ENCODE measurements at regions not wholly inside any gene's neighbourhood (a gene's known extent, or its start where the extent isn't known, plus 50 kb on each side); places are given as distances from the start of the nearest gene placed in this dataset.

- no peak for TF ChIP-seq CTCF (IDR thresholded peaks at IDR 0.05; ENCODE audit: low read depth, low read length)
- H3K4me3 ChIP-seq (ENCODE audit: low read depth, low read length) = no peak overlapping the region
- H3K27ac ChIP-seq = no peak overlapping the region
- H3K36me3 ChIP-seq = no peaks in the 10 kb centered on the region
- H3K27me3 ChIP-seq (ENCODE audit: insufficient read depth, low read depth, severe bottlenecking) = no peaks in the 10 kb centered on the region
- H3K9me3 ChIP-seq (ENCODE audit: severe bottlenecking) = no peaks in the 10 kb centered on the region
- DNase-seq = no peak
Observed at GRCh38 chr4:125765941-125766340, 451.2 kb downstream of the FAT4 start.

- no peak overlapping the region for H3K4me3 ChIP-seq (ENCODE audit: low read depth, low read length)
- no peaks in the 10 kb centered on the region for H3K9me3 ChIP-seq (ENCODE audit: severe bottlenecking)
- no peaks in the 10 kb centered on the region for H3K36me3 ChIP-seq
- DNase-seq = no peak
- H3K27ac ChIP-seq = no peak overlapping the region
- no peaks in the 10 kb centered on the region for H3K27me3 ChIP-seq (ENCODE audit: insufficient read depth, low read depth, severe bottlenecking)
- TF ChIP-seq CTCF (IDR thresholded peaks at IDR 0.05; ENCODE audit: low read depth, low read length) = no peak
Observed at GRCh38 chr4:125770814-125771398, 456.2 kb downstream of the FAT4 start.

- DNase-seq = no peak
- H3K4me3 ChIP-seq (ENCODE audit: low read depth, low read length) = no peak overlapping the region
- H3K27ac ChIP-seq = no peak overlapping the region
Observed at GRCh38 chr4:125772680-125773079, 457.9 kb downstream of the FAT4 start.

GRCh38 chr4:125773502-125773901 lies 458.7 kb downstream of the FAT4 start:
- no peak for DNase-seq
- no peak overlapping the region for H3K27ac ChIP-seq
- no peaks in the 10 kb centered on the region for H3K27me3 ChIP-seq (ENCODE audit: insufficient read depth, low read depth, severe bottlenecking)
- no peak overlapping the region for H3K4me3 ChIP-seq (ENCODE audit: low read depth, low read length)
- no peak for TF ChIP-seq CTCF (IDR thresholded peaks at IDR 0.05; ENCODE audit: low read depth, low read length)
- no peaks in the 10 kb centered on the region for H3K9me3 ChIP-seq (ENCODE audit: severe bottlenecking)
- H3K36me3 ChIP-seq = no peaks in the 10 kb centered on the region

More at GRCh38 chr4:125772680-125773079, 457.9 kb downstream of the FAT4 start:
- no peak for TF ChIP-seq CTCF (IDR thresholded peaks at IDR 0.05; ENCODE audit: low read depth, low read length)
- Histone ChIP-seq H3K9me3 (ENCODE audit: severe bottlenecking) (no peaks in the 10 kb centered on the region), H3K36me3 (no peaks in the 10 kb centered on the region), H3K27me3 (ENCODE audit: insufficient read depth, low read depth, severe bottlenecking) (no peaks in the 10 kb centered on the region)

- no peaks in the 10 kb centered on the region for H3K9me3 ChIP-seq (ENCODE audit: severe bottlenecking)
- H3K4me3 ChIP-seq (ENCODE audit: low read depth, low read length) = no peak overlapping the region
Observed at GRCh38 chr4:125773931-125774330, 459.2 kb downstream of the FAT4 start.

More at GRCh38 chr4:125773931-125774330, 459.2 kb downstream of the FAT4 start:
- TF ChIP-seq CTCF (IDR thresholded peaks at IDR 0.05; ENCODE audit: low read depth, low read length) = no peak
- DNase-seq = no peak
- H3K27ac ChIP-seq = no peak overlapping the region
- H3K36me3 ChIP-seq = no peaks in the 10 kb centered on the region
- H3K27me3 ChIP-seq (ENCODE audit: insufficient read depth, low read depth, severe bottlenecking) = no peaks in the 10 kb centered on the region
